HG02588 (cell line): ENCODE measurements at regions not wholly inside any gene's neighbourhood (a gene's known extent, or its start where the extent isn't known, plus 50 kb on each side); places are given as distances from the start of the nearest gene placed in this dataset.
"Not testable (repeated sequence)": the region's sequence is repeated elsewhere in the genome, so short reads cannot be mapped to it uniquely, and the experiment has no call there.

Source experiments
- ATAC-seq: cut with Tn5 transposase; IDR thresholded peaks from one replicate; pipeline ENCODE4 v1.9.1; 2021; ENCODE audit warnings: mild to moderate bottlenecking, moderate library complexity; ENCODE audit not compliant: unreplicated experiment

DNA sequence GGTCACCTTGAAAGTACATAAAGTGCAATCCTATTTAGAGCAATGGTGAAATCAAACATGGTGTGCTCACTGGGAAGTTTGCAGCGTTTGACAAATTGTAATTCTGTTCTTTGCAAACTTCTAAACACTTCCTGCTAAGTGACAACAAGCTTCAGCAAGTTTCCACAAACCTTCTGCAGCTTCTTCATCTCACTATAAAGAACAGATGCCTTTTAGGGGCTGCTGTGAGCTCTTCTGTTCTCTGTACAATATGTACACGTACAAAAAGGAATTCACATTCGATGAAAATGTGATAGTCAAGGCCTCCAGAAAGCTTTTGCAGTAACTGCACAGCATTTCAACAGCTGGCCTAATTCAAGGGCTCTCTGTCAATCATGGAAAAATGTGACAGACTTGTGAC, 543.1 kb downstream of the CETN3 start:
- no peak for ATAC-seq

DNA sequence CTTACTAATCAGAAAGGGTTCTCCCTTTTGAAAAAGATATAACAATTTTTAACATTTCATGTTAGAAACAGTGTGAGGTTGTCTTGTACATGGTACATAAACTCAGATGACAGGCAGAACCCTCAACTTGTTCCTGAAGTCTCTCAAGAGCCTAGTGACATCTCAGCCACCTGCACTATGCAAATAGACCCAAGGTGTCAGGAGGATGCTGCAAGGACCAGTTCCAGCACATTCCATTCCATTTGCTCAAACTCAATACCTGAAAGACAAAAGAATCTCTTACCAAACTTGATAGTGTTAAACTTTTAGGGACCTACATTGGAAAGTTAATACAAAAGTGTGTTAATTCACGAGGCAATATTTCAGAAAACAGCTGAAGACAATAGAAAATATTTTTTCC, 544.6 kb downstream of the CETN3 start:
- ATAC-seq = no peak

DNA sequence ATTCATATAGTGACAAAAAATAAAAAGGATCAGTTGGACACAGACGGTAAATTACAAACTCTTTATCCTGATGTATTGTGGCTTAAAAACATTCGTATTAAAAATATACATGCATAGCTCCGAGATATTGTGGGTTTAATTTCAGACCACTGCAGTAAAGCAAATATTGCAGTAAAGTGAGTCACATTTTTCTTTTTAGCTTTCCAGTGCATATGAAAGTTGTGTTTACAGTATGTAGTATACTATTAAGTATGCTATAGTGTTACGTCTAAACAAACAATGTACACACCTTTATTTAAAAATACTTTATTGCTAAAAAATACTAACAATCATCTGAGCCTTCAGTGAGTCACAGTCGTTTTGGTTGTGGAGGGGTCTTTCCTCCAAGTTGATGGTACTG, 551.8 kb downstream of the CETN3 start:
- ATAC-seq = no peak

DNA sequence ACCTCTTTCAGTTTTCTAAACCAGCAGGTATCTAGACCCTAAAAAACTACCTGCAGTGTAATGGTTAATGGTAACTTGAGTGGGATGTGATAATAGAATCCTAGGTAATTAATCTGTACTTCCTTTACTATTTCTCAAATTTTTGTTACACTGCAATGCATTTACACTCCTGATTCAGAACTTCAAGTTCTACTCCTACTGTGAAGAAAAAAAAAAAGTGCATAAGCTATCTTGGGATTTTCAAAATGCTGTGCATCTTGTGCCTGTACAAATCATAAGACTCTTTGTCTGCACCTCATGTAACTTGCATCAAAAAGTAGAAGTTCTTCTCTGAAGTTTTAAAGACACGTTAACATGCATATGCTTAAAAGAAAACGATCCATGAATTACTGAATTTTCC, 554.1 kb downstream of the CETN3 start:
- no peak for ATAC-seq

DNA sequence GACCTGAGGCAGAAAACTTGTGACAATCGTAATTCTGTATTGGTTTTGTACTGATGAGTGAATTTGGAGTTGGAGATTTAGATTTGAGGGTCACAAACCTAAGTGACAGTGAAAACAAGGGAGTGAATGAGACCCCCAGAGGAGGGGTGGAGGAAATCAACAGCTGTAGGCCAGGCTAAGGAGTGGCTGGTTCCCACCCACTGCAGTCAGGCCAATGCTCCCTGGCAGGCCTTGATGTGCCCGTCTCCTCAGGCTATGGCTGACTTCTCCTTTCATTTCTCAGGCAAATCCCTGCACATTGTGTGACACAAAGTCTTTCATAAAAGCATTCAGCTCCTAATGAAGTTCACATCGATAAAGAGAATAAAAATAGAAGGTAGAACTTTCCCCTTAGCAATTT, 557.6 kb downstream of the CETN3 start:
- ATAC-seq = no peak

DNA sequence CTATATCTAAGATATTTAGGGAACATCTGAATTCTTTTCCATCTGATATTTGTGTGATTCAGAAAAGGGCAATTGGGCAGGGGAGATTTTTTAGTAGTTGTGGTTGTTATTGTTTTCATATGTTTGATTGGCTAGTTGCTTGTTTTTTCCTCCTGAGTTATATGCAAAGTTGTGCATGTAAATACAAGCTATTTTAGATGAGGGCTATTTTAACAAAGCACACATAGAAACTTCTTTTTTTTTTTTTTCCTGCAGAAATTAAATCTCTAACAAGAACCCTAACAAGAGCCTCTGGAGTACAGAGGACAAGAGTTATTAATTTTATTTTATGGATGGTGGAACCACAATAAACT, 559.1 kb downstream of the CETN3 start:
- peak; percentile 35 for ATAC-seq

DNA sequence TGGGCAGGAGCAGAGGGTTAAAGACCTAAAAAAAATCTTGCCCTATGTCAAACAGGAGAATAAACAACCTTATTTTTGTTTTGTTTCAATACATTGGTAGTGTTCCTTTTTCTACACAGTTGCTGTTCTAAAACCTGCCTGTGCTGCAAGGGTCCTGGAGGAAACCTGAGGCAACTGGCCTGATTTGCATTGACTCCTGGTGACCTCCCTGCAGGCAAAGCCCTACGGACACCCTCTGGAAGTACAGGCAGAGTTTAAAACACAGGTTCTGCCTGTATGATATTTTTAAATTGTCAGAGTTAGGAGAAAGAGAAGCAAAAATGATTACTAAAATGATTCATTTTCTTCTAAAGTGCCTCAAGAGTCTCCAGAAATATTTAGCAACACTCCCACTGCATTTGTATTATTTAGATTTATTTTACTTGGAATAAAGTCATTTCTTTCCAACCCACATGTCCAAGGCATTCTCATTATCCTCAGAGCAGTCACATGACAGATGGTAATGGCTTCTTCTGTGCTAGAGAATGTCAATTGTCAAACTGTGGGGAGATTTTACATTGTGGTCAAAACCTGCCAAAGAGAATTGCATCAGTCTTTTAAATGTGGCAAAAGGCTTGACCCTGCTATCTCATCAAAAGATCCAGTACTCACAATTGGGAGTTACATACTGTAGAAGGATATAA, 559.6 kb downstream of the CETN3 start:
- ATAC-seq = peak; percentile 44

DNA sequence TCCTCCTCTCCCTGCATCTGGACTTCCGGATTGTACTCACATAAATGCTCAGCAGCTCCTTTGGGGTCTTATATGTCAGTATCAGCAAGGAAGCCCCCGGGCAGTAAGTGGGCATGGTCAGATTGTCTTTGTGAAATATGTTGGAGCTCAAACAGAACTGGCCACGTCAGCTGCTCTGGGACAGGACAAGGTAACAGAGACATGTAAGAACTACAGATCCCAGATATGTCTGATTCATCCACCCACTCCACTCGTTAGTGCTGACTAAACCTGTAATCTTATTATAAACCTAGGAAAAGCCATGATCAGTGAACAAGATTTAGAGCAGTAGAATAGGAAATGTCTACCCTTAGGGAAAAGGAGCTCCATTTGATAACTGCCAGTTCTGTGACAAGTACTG, 561.8 kb downstream of the CETN3 start:
- ATAC-seq = no peak

DNA sequence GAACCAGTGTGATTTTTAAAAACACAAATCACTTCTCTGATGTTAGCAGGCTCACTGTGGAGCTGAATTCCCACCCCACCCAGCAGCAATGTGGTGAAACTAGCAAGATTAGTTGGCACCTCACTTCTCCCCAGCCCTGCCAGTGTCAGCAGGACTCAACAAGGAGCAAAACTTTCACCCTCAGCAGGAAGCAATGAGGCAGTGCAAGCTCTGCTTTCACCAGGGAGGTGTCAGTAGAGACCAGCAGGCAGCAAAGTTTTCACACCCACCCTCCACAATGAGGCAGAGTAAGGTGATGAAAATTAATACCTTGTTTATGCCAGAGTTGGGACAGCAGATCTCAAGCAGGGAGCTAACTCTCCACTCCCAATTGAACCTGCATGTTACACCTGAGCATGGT, 565.0 kb downstream of the CETN3 start:
- no peak for ATAC-seq

DNA sequence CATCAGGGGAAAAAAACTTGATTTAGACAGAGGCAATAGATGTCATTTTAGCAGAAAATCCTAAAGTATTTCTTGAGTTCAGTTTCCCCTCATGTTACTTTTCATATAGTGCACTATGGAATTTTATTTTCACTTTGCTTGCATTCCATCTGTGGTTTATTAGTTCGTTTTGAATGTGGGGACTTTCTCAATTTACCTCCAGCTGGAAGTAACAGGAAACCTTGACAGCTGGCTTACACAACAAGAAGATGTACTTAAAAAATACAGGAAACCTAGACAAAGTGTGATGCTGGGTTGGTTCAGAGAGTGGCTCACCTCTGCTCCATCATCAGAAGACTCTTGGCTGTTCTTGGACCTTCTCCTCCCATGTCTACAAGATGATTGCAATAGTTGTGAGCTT, 567.0 kb downstream of the CETN3 start:
- no peak for ATAC-seq

DNA sequence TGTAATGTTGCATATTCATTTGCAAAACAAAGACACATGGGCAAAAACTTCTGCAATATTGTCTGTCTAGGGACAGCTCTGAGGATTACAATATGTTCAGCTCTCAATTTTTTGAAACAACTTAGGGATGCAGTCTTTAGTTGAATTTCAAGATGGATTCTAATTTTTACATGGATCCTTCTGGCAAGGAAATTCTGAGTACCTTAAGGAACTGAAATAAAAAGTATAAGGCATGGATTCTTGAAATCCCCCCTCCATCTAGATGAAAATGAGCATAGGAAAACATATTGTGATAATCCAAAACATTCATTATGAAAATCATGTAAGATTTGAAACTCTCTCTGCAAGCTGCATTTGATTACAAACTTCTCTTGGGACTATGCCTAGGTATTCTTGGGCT, 568.6 kb downstream of the CETN3 start:
- ATAC-seq = no peak

DNA sequence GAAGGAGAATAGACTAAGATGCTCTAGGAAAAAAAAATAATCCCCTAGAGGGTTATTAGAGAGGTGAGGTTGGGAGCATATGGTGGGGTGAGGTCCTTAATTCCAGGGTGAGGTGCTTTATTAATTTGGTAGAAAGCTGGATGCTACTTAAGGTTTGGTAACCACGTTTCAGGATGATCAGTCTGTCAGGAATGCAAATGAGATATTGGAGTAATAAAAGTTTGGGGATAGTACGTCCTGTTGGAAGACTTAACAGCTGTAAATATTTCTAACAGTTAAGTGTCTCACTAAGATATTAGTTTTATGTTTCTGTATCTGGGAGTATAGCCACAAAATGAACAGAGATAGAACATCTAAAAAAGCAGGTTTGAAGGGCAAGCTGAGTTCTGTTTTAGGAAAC, 578.9 kb downstream of the CETN3 start:
- no peak for ATAC-seq

DNA sequence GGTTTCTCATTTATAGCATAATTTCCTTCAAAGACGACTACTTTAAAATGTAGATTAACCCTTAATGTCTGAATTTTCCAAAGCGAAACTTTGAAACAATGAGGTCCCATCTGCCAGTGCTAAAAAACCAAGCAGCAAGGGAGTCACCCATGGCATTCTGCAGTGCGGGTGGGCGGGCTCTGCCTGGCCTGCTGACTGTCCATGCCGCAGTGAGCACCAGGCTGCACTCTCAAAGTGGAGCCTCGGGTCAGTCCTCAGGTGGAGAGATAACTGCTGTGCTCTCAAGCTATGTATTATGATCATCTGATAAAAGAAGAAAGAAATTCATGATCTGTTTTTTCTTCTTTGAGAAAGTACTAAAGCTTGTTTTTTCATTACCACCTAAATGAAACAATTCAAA, 581.6 kb downstream of the CETN3 start:
- ATAC-seq = no peak

DNA sequence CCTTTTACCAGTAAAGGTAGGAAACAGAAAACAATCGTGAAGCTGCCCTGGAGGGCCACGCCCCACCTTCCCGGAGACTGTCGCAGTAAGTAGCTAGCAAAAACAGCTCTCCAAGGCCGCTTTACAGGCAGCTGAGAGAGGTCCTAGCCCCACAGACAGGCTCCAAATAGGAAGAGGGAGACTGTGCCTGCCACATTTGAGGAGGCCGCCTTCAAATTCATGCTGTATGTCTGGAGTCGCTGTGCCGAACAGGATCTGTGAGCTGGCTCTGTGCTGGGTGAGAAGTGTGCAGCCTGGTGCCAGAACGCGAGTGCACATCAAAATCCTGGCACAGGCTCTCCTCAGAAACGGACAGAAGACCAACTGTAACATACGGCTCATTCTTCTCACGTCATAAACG, 582.2 kb downstream of the CETN3 start:
- ATAC-seq = no peak

DNA sequence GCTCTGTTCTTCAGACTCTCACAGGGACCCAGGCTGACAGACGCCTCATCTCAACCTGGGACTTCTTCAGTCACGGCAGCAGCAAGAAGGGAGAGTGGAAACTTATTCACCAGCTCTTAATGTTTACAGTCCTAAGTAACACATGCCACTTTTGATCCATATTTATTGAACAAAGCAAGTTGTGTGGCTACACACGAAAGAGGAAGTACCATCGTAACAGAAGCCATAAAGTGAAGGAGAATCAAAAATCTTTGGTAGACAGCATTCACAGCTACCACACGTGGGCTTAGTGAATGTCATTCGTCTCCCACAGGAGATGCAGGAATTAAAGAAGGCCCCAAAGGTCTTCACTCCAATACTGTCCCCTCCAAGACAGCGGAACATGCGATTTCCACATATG, 582.6 kb downstream of the CETN3 start:
- ATAC-seq = no peak

DNA sequence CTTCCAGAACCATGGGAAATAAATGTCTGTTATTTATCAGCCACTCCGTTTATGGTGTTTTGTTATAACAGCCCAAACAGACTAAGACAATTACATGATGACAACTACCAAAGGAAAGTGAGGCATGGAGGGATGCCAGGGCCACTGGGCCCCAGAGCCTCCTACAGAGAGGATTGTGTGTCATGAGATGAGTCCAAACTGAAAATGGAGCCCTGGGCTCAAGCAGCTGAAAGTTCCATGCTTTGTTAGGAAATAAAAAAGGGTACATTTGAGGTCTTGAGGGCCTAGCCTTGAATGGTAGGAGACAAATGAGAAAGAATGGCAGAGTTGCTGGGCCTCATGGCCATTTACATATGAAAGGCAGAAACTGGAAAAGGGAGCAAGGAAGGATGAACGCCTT, 586.5 kb downstream of the CETN3 start:
- ATAC-seq = no peak

DNA sequence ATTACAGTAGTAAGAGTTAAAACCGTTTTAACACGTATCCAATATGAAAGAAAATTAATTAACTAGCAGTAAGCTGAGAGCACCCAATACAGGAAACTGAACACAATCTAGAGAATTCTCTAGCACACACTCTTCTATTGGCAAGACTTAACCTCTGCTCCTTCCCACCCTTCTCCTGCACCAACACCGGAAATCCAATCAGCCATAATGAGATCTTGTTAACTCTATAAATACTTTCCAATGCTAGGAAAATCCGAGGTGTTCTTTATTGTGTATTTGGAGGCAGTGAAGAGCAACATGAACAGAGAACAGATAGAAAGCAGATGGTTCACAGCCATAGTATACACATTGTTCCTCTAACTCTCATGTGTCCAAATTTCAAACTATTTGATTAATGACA, 591.7 kb downstream of the CETN3 start:
- no peak for ATAC-seq

DNA sequence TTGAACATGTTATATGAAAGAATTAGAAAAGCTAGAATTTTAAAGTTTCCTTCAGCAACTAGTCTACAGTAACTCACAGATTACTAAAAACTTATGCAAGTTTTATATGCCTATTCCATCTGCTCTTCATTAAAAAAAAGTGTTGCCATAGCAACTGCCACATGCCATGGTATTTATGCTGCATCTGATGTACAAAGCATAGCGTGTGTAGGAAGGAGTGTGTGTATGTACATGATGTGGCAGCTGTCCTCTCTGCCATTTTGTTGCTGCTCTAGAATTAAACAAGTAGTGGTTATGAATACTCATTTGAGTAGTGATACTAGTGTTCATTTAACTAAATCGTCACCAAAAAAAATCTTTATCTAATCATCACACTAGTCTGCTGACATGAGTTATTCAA, 593.5 kb downstream of the CETN3 start:
- ATAC-seq = no peak

DNA sequence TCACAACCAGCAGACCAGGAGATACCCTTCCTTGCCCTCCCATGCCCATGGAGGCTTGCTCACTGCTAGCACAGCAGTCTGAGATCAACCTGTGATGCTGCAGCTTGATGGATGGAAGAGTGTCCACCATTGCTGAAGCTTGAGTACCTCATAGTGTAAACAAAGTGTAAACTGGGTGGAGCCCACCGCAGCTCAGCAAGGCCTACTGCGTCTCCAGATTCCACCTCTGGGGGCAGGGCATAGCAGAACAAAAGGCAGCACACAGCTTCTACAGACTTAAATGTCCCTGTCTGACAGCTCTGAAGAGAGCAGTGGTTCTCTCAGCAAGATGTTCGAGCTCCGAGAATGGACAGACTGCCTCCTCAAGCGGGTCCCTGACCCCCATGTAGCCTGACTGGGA, 608.8 kb downstream of the CETN3 start:
- not testable (repeated sequence) for ATAC-seq

DNA sequence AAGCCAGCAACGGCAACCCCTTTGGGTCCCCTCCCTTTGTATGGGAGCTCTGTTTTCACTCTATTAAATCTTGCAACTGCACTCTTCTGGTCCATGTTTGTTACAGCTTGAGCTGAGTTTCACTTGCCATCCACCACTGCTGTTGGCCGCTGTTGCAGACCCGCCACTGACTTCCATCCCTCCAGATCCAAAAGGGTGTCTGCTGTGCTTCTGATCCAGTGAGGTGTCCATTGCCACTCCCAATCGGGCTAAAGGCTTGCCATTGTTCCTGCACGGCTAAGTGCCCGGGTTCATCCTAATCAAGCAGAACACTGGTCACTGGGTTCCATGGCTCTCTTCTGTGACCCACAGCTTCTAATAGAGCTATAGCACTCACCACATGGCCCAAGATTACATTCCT, 615.1 kb downstream of the CETN3 start:
- ATAC-seq = not testable (repeated sequence)

DNA sequence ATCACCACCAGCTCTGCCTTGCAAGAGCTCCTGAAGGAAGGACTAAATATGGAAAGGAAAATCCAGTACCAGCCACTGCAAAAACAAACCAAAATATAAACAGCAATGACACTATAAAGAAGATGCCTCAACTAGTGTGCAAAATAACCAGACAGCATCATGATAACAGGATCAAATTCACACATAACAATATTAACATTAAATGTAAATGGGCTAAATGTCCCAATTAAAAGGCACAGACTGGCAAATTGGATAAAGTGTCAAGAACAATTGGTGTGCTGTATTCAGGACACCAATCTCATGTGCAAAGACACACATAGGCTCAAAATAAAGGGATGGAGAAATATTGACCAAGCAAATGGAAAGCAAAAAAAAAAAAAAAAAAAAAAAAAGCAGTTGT, 629.8 kb downstream of the CETN3 start:
- ATAC-seq = not testable (repeated sequence)

DNA sequence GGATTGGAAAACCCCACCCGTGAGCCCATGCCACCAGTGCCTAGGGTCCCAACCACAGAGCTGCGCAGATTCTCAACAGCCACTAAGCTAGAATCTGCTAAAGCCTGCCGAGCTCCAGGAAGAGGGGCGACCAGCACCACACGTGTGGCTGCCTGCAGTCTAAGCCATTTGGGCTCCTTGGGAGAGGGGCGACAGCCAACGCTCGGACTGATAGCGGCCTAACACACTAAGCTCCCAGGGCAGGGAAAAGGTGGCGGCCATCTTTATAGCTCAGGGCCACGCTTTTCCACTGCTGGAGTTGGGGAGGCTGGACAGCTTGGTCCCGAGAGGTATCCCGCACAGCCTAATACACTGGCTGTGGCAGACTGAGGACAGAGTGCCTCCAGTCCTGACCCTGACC, 631.8 kb downstream of the CETN3 start:
- ATAC-seq = no peak

DNA sequence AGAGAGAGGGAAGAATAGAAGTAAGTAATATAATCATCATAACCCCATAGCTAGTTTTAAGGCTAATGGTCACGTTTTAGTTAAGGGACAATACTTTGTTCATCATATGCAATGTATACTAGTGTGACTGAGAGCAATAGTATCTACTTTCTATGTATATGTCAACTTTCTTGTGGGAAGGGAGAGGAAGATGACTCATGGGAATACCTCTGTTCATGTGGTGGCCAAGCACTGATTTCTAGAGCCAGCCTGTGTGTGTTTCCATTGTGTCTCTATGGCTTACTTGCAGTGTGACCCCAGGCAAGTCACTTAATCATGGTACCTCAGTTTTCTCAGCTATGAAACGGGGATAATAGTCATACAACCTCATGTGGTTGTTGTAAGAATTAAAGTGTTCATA, 639.6 kb downstream of the CETN3 start:
- ATAC-seq = no peak

DNA sequence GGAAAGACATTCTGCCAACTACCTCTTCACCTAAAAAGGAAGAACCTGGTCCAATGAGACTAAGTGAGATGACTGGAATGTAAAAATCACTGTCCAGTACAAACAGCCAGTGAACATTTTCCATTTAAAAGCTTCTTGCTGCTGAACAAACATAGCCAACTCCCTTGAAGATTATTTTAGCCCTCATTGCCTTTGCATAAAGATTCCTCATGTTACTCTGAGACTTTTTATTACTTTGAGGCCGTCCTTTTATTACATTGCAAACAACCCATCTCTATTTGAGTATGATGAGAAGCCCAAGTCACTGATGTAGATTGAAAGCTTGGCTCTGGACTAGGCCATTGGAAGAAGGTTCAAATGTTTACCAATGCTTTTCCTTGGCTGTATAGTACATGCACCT, 649.8 kb downstream of the CETN3 start:
- no peak for ATAC-seq
